Neural progenitor cell (in vitro differentiated cells): ENCODE measurements at regions not wholly inside any gene's neighbourhood (a gene's known extent, or its start where the extent isn't known, plus 50 kb on each side); places are given as distances from the start of the nearest gene placed in this dataset.
A peak's percentile ranks its signal among the peaks of the same experiment; 100 is the strongest.

ENCODE experiments used
- DNase-seq: peaks from one replicate; pipeline ENCODE4 v3.0.0-alpha.2; 2016; ENCODE audit warnings: low spot score
- H2AFZ ChIP-seq: fragments of 200-600 bp; sonication (generic); replicated peaks from 2 replicates; pipeline ENCODE4 v1.6.1; 2016; ENCODE audit warnings: antibody characterized with exemption
- H3F3A ChIP-seq: fragments of 200-600 bp; sonication (generic); 2 replicates; pipeline ENCODE4 v1.6.1; 2016; ENCODE audit warnings: antibody characterized with exemption, low read depth
- H3K27ac ChIP-seq: fragments of 200-600 bp; sonication (generic); 2 replicates; pipeline ENCODE4 v1.5.1; 2016; ENCODE audit warnings: mild to moderate bottlenecking
- H3K27me3 ChIP-seq: fragments of 200-600 bp; sonication (generic); 2 replicates; pipeline ENCODE4 v1.6.1; 2016; ENCODE audit warnings: mild to moderate bottlenecking, moderate library complexity
- H3K36me3 ChIP-seq: fragments of 200-600 bp; sonication (generic); 2 replicates; pipeline ENCODE4 v1.5.1; 2016
- H3K4me1 ChIP-seq: fragments of 200-600 bp; sonication (generic); 2 replicates; pipeline ENCODE4 v1.6.1; 2016; ENCODE audit warnings: mixed run types
- H3K4me2 ChIP-seq: fragments of 200-600 bp; sonication (generic); 2 replicates; pipeline ENCODE4 v1.6.1; 2016
- H3K4me3 ChIP-seq: fragments of 200-600 bp; sonication (generic); 2 replicates; pipeline ENCODE4 v1.5.1; 2016
- H3K79me2 ChIP-seq: fragments of 200-600 bp; sonication (generic); 2 replicates; pipeline ENCODE4 v1.6.1; 2016; ENCODE audit warnings: low read depth
- H3K9ac ChIP-seq: fragments of 200-600 bp; sonication (generic); 2 replicates; pipeline ENCODE4 v1.6.1; 2016
- H3K9me3 ChIP-seq: fragments of 200-600 bp; sonication (generic); 2 replicates; pipeline ENCODE4 v1.5.1; 2016; ENCODE audit warnings: low read depth
- H4K20me1 ChIP-seq: fragments of 200-600 bp; sonication (generic); 2 replicates; pipeline ENCODE4 v1.6.1; 2016; ENCODE audit warnings: low read depth
- H3K27ac Mint-ChIP-seq: 3 replicates; pipeline ENCODE4 v1.8.0; 2021; ENCODE audit warnings: mixed read lengths
- H3K27me3 Mint-ChIP-seq: 2 replicates; pipeline ENCODE4 v1.8.0; 2022; ENCODE audit warnings: low read depth, mild to moderate bottlenecking, inconsistent platforms, moderate library complexity, mixed read lengths; ENCODE audit not compliant: insufficient read depth
- H3K36me3 Mint-ChIP-seq: 3 replicates; pipeline ENCODE4 v1.8.0; 2021; ENCODE audit warnings: mixed read lengths
- H3K4me1 Mint-ChIP-seq: 3 replicates; pipeline ENCODE4 v1.8.0; 2021; ENCODE audit warnings: mixed read lengths
- H3K4me3 Mint-ChIP-seq: 3 replicates; pipeline ENCODE4 v1.8.0; 2021; ENCODE audit warnings: mild to moderate bottlenecking, moderate library complexity, mixed read lengths
- H3K9me3 Mint-ChIP-seq: 3 replicates; pipeline ENCODE4 v1.8.0; 2020; ENCODE audit warnings: mixed read lengths
- EZH2 ChIP-seq: fragments of 200-600 bp; sonication (generic); IDR thresholded peaks from 2 replicates; pipeline ENCODE4 v1.6.1; 2017; ENCODE audit warnings: antibody characterized with exemption, mild to moderate bottlenecking, moderate library complexity
- EZH2phosphoT487 ChIP-seq: fragments of 200-600 bp; sonication (generic); IDR thresholded peaks from 2 replicates; pipeline ENCODE4 v1.6.1; 2017; ENCODE audit warnings: antibody characterized with exemption
- TF ChIP-seq, protein P1 (sequence below): fragments of 200-600 bp; sonication (generic); IDR thresholded peaks from 2 replicates; pipeline ENCODE4 v1.5.1; 2017; ENCODE audit warnings: antibody characterized with exemption, mild to moderate bottlenecking

DNA sequence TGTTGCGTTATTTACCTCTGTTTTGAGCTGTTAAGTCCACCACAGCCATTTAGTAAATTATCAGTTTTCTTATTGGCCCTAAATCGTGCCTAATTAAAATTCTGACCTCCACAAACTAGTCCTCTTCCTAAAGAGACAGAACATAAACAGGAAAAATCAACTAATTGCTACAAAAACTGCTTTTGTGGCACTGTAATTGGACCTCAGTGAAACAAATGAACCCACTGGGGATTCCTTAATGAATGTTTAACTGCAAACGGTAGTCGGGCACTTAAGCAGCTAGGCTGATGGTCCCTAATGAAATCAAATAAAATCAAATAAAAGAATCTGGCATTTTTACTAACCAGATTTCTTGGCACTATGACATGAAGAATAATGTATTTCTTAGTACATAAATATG, 513.4 kb upstream of the SLC35B3 start:
- H3K9ac ChIP-seq, result no peak overlapping the region
- H3K9me3 ChIP-seq, result no peaks in the 10 kb centered on the region
- H3K4me3 ChIP-seq, result no peak overlapping the region
- H3F3A ChIP-seq, result no peaks in the 10 kb centered on the region
- no peaks in the 10 kb centered on the region for H4K20me1 ChIP-seq
- no peaks in the 10 kb centered on the region for H3K79me2 ChIP-seq
- no peak overlapping the region for H2AFZ ChIP-seq
- H3K4me3 Mint-ChIP-seq, result no peak overlapping the region
- peaks cover 2% of the 10 kb centered on the region for H3K27me3 Mint-ChIP-seq
- DNase-seq, result no peak
- no peaks in the 10 kb centered on the region for H3K36me3 ChIP-seq
- H3K27me3 ChIP-seq, result no peaks in the 10 kb centered on the region
- H3K27ac Mint-ChIP-seq, result no peak overlapping the region
- peaks cover 21% of the 10 kb centered on the region for H3K4me1 ChIP-seq
- peaks cover 2% of the 10 kb centered on the region for H3K9me3 Mint-ChIP-seq
- H3K4me1 Mint-ChIP-seq, result no peaks in the 10 kb centered on the region
- no peak overlapping the region for H3K27ac ChIP-seq
- no peak for TF ChIP-seq EZH2phosphoT487
- no peak for TF ChIP-seq EZH2
- TF ChIP-seq, protein P1, sequence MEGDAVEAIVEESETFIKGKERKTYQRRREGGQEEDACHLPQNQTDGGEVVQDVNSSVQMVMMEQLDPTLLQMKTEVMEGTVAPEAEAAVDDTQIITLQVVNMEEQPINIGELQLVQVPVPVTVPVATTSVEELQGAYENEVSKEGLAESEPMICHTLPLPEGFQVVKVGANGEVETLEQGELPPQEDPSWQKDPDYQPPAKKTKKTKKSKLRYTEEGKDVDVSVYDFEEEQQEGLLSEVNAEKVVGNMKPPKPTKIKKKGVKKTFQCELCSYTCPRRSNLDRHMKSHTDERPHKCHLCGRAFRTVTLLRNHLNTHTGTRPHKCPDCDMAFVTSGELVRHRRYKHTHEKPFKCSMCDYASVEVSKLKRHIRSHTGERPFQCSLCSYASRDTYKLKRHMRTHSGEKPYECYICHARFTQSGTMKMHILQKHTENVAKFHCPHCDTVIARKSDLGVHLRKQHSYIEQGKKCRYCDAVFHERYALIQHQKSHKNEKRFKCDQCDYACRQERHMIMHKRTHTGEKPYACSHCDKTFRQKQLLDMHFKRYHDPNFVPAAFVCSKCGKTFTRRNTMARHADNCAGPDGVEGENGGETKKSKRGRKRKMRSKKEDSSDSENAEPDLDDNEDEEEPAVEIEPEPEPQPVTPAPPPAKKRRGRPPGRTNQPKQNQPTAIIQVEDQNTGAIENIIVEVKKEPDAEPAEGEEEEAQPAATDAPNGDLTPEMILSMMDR, result no peak
- H3K4me2 ChIP-seq, result no peak overlapping the region
- H3K36me3 Mint-ChIP-seq, result no peaks in the 10 kb centered on the region

DNA sequence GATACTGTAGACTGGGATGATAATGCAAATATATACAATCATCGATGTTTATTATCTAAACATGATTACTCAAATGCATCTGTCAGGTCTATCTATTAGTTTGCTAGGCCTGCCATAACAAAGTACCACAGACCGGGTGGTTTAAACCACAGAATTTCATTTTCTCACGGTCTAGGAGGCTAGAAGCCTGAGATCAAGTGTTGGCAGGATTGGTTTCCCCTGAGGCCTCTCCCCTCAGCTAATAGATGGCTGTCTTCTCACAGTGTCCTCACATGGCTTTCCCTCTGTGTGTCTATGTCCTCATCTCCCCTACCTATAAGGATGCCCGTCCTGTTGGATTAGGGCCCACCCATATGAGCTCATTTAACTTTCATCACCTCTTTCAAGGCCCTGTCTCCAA, 512.6 kb upstream of the SLC35B3 start:
- Histone ChIP-seq H2AFZ (no peak overlapping the region), H3K4me1 (peaks cover 21% of the 10 kb centered on the region), H3K9me3 (no peaks in the 10 kb centered on the region), H3K27ac (no peak overlapping the region), H3K9ac (no peak overlapping the region), H4K20me1 (no peaks in the 10 kb centered on the region), H3F3A (no peaks in the 10 kb centered on the region), H3K36me3 (no peaks in the 10 kb centered on the region), H3K79me2 (no peaks in the 10 kb centered on the region), H3K4me2 (no peak overlapping the region), H3K27me3 (no peaks in the 10 kb centered on the region), H3K4me3 (no peak overlapping the region)
- Mint-ChIP-seq H3K27ac (peak overlapping the region; percentile 72), H3K4me3 (no peak overlapping the region), H3K27me3 (peaks cover 2% of the 10 kb centered on the region), H3K9me3 (peaks cover 2% of the 10 kb centered on the region), H3K4me1 (no peaks in the 10 kb centered on the region), H3K36me3 (no peaks in the 10 kb centered on the region)
- TF ChIP-seq EZH2, result no peak
- TF ChIP-seq EZH2phosphoT487, result no peak
- TF ChIP-seq, protein P1, result no peak
- no peak for DNase-seq

DNA sequence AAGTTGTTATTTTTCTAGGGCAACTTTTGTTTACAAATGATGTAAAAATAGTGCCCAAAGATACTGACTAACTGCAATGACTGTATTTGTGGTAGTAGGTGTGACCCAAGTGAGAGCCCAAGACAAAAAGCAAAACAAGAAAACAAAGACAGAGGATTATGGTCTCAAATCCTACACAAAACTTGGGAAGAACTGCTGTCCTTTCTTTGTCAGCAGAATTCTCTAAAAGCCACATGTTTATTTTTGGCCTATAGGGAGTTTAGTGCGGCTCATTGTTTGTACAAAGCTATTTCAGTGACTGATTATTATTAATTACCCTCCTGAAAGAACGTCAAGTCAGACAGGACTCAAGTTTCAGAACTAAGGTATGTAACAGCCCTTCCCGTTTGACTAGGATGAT, 509.2 kb upstream of the SLC35B3 start:
- Histone ChIP-seq H3K4me1 (peaks cover 22% of the 10 kb centered on the region), H3K79me2 (no peaks in the 10 kb centered on the region), H2AFZ (peak overlapping the region; percentile 70), H3K9me3 (no peaks in the 10 kb centered on the region), H3K27ac (peak overlapping the region; percentile 6), H3F3A (no peaks in the 10 kb centered on the region), H3K36me3 (no peaks in the 10 kb centered on the region), H3K9ac (no peak overlapping the region), H3K4me2 (no peak overlapping the region), H3K27me3 (no peaks in the 10 kb centered on the region), H4K20me1 (no peaks in the 10 kb centered on the region), H3K4me3 (no peak overlapping the region)
- DNase-seq, result peak; percentile 23
- no peak overlapping the region for H3K4me3 Mint-ChIP-seq
- TF ChIP-seq EZH2phosphoT487, result no peak
- TF ChIP-seq, protein P1, result no peak
- TF ChIP-seq EZH2, result no peak
- peaks cover 2% of the 10 kb centered on the region for H3K27me3 Mint-ChIP-seq
- H3K27ac Mint-ChIP-seq, result no peak overlapping the region
- peaks cover 3% of the 10 kb centered on the region for H3K4me1 Mint-ChIP-seq
- H3K36me3 Mint-ChIP-seq, result no peaks in the 10 kb centered on the region
- peaks cover 2% of the 10 kb centered on the region for H3K9me3 Mint-ChIP-seq

DNA sequence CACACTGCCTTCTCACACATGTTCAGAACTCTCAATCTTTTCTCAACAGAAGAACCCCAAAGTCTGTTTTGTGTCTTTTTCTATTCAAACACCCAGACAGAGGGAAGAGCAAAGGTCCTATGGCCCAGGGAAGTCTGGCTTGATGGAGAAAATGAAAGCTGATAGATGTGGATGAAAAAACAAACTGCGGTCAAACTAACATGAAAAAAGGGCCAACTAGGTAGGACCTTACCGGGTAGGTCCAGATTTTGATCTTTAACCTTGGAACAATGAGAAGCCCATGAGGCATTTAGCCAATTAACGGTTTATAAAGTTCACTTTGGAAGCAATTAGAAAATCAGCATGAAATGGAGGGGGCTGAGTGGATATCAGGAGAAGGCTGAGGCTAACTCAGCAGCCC, 507.7 kb upstream of the SLC35B3 start:
- no peak for DNase-seq
- Histone ChIP-seq H3K79me2 (no peaks in the 10 kb centered on the region), H3K4me3 (no peak overlapping the region), H2AFZ (no peak overlapping the region), H3K9me3 (no peaks in the 10 kb centered on the region), H4K20me1 (no peaks in the 10 kb centered on the region), H3K36me3 (no peaks in the 10 kb centered on the region), H3K4me2 (no peak overlapping the region), H3F3A (no peaks in the 10 kb centered on the region), H3K27ac (no peak overlapping the region), H3K9ac (no peak overlapping the region), H3K27me3 (no peaks in the 10 kb centered on the region), H3K4me1 (peaks cover 14% of the 10 kb centered on the region)
- TF ChIP-seq, protein P1, result no peak
- TF ChIP-seq EZH2 (no peak), EZH2phosphoT487 (no peak)
- Mint-ChIP-seq H3K36me3 (no peaks in the 10 kb centered on the region), H3K4me1 (peaks cover 3% of the 10 kb centered on the region), H3K4me3 (no peak overlapping the region), H3K9me3 (peaks cover 2% of the 10 kb centered on the region), H3K27me3 (peaks cover 1% of the 10 kb centered on the region), H3K27ac (no peak overlapping the region)
